Skeletal muscle tissue (tissue), 3 donors: ENCODE measurements at regions not wholly inside any gene's neighbourhood (a gene's known extent, or its start where the extent isn't known, plus 50 kb on each side); places are given as distances from the start of the nearest gene placed in this dataset.
"Not testable (repeated sequence)": the region's sequence is repeated elsewhere in the genome, so short reads cannot be mapped to it uniquely, and the experiment has no call there.

Source experiments
- H3K27ac ChIP-seq: one replicate; pipeline ENCODE4 v1.7.0; 2013; ENCODE audit warnings: mild to moderate bottlenecking, low read depth, low read length, inconsistent platforms
- H3K27me3 ChIP-seq, 3 donors: one replicate each; pipeline ENCODE4 v1.7.0; 2013; ENCODE audit warnings: low read length in 3 of 3; ENCODE audit not compliant: control insufficient read depth in 3 of 3, insufficient read depth in 3 of 3
- H3K36me3 ChIP-seq, 3 donors: one replicate each; pipeline ENCODE4 v1.7.0; 2013; ENCODE audit warnings: low read length in 3 of 3; ENCODE audit not compliant: control insufficient read depth in 3 of 3, insufficient read depth in 3 of 3
- H3K4me1 ChIP-seq, 3 donors: one replicate each; pipeline ENCODE4 v1.7.0; 2013; ENCODE audit warnings: low read length in 3 of 3, mild to moderate bottlenecking in 3 of 3; ENCODE audit not compliant: control insufficient read depth in 3 of 3, insufficient read depth in 3 of 3
- H3K4me3 ChIP-seq, 3 donors: one replicate each; pipeline ENCODE4 v1.7.0; 2013; ENCODE audit warnings: low read length in 3 of 3
- H3K9ac ChIP-seq, 3 donors: one replicate each; pipeline ENCODE4 v1.7.0; 2013; ENCODE audit warnings: low read length in 3 of 3, mild to moderate bottlenecking in 3 of 3, moderate library complexity in 2 of 3, low read depth in 1 of 3
- H3K9me3 ChIP-seq, 3 donors: one replicate each; pipeline ENCODE4 v1.7.0; 2013; ENCODE audit warnings: low read length in 3 of 3; ENCODE audit not compliant: control insufficient read depth in 3 of 3
- donor health status: Osteomylitis.

DNA sequence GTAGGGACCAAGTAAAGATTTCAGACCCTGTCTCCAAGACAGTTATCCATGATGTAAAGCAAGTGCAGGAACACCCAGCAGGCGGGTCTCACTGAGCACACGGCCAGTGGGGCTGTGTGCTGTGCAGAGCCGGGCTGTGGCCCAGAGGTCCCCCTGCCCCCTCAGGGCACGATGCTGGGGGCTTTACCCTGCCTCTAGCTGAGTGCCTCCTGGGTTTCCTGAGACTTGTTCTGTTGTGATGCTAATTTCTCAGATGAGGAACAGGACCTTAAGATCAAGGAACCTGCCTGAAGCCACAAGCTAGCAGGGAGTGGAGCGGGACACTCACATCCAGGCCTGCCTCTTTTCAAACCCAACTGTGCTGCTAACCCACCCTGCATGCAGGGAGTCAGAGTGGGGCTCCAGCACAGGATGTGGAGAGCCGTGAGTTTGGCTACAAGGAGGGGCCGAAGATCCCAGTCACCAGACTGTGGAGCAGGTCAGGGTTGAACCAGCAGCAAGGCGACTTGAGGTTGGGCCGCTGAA, 76.1 kb upstream of the LYZL2 start:
- peaks cover 0 to 3% (median 0%) of the 10 kb centered on the region in 3 donors for H3K27me3 ChIP-seq
- no peaks in the 10 kb centered on the region for H3K9me3 ChIP-seq
- no peaks in the 10 kb centered on the region for H3K36me3 ChIP-seq
- no peak overlapping the region for H3K27ac ChIP-seq
- no peak overlapping the region for H3K9ac ChIP-seq
- no peak overlapping the region for H3K4me3 ChIP-seq
- H3K4me1 ChIP-seq, result no peaks in the 10 kb centered on the region

DNA sequence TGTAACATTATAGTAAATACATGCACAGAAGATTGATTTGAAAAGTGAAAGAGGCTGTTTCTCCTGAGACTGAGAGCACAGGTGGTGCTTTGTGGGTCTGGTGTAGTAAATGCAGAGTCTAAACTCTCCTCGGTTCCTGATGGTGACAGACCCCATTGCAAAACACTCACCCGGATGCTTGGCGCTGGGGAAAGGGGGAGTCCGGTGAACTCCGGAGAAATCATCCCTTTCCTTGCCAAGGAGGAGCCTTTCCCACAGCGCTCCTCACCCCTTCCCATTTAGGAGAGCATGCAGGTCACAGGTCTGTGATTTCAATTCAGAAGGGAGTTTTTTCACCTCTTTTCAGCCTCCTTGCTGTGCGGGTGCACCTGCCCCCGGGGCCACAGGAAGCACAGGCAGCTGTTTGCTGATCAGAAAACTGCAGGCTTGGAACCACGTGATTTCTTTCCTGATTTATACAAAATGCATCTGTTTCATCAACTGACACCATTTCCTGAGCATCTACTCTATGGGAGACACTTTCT, 75.6 kb upstream of the LYZL2 start:
- Histone ChIP-seq H3K4me1 (no peaks in the 10 kb centered on the region), H3K9me3 (no peaks in the 10 kb centered on the region), H3K9ac (no peak overlapping the region), H3K27ac (no peak overlapping the region), H3K36me3 (no peaks in the 10 kb centered on the region), H3K4me3 (no peak overlapping the region), H3K27me3 (peaks cover 0 to 3% (median 0%) of the 10 kb centered on the region in 3 donors)

DNA sequence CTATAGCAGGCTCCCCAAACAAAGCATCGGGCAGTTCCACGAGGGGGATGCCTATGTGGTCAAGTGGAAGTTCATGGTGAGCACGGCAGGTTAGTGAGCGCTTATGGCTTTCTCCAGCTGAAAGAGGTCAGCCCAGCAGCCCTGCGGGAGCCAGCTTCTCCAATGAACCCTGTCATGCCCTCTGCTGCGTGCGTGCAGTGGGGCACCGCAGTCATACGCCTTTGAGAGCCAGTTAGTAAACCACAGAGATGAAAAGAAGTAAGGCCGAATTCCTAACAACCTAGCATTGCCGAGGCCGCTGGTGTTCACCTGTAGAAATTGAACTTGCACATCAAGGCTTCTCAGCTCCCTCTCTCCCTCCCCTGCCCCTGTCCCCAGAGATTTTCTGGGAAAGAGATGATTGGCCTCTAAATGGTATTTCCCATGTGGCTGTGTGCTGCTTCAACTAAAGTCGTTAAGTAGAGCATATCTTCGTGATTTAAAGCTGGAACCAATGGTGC, 75.1 kb upstream of the LYZL2 start:
- H3K9me3 ChIP-seq, H3K4me1 ChIP-seq, H3K36me3 ChIP-seq, H3K9ac ChIP-seq, H3K27me3 ChIP-seq, H3K4me3 ChIP-seq, H3K27ac ChIP-seq: not testable (repeated sequence)

DNA sequence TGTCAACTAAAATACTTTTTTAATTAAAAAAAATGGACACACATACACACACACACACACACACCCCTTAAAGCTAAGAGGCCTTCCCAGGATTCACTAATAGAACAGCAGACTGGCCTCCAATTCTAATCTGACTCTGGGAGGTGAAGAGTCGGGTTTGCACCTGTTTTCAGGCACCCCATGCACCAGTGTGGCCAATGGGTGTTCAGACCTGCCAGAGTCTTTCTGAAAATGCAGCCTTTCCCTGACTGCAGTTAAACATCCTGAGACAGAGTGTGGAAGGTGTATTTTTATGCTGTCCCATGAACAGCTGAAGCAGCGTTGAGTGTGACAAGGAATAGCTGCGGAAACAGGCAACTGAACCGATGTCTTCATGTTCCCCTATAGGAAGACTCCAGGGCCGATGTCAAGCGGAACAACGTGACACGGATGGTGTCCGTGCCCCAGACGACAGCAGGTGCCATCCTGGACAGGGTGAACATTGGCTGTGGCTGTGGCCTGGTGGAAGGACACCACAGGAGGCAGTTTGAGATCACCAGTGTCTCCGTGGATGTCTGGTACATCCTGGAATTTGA, 74.6 kb upstream of the LYZL2 start:
- Histone ChIP-seq H3K27me3 (peaks cover 0 to 3% (median 0%) of the 10 kb centered on the region in 3 donors), H3K9ac (no peak overlapping the region), H3K4me1 (no peaks in the 10 kb centered on the region), H3K36me3 (no peaks in the 10 kb centered on the region), H3K4me3 (no peak overlapping the region), H3K27ac (no peak overlapping the region), H3K9me3 (no peaks in the 10 kb centered on the region)

DNA sequence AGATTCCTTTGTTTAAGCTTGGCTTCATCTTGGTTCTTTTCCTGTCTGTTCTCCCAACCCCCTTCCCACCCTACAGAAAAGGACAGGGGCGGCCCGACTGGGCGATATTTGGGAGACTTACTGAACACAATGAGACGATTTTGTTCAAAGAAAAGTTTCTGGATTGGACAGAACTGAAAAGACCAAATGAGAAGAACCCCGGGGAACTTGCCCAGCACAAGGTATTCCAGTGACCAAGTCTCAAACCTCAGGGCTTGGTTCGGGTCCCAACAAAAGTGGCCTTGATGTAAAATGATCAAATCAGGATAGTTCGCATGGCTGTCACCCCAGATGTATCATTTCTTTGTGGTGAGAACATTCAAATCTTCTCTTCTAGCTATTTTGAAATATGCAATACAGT, 73.9 kb upstream of the LYZL2 start:
- not testable (repeated sequence) for H3K36me3 ChIP-seq, H3K9me3 ChIP-seq, H3K27ac ChIP-seq, H3K4me3 ChIP-seq, H3K27me3 ChIP-seq, H3K9ac ChIP-seq, H3K4me1 ChIP-seq

DNA sequence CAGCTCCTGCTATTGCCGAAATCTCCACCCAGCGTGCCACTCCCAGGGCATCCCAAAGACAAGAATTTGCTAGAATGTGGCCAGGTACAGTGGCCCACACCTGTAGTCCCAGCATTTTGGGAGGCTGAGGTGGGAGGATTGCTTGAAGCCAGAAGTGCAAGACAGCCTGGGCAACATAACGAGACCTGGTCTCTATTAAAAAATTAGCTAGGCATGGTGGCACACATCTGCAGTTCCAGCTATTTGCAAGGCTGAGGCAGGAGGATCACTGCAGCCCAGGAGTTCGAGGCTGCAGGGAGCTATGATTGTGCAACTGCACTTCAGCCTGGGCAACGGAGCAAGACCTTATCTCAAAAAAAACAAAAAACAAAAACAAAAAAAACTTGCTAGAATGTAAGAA, 73.3 kb upstream of the LYZL2 start:
- H3K27ac ChIP-seq, result no peak overlapping the region

DNA sequence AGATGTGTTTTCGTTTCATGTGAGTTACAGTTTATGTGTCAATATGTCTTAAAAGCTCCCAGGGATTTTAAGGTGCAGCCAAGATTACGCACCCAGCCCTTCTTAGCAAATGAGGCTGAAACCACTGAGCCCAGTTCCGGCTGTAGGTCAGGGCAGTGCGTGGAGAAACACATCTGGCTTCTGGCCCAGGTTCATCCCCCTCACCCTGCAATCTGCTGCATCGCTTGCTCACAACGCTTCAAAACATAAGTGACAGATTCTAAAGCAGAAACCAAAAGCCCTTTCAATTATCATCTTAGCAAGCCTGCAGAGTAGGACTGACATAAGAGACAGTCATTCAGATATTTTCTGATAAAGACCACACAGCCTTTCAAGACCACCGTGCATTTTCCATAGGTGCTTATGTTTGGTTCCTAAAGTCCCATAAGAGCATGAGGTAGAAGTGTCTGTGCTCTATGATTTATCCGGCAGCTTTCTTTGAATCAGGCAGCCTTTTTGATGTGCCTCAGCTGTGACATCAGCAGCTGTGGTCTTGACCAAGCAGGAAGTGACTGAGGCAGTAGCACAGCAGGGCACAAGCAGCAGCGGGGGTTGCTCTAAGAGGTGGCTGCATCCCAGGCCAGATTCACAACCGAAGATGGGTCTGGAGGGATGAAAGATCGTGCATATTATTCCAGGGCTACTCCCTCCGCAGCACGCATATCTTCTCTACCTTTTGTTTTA, 72.1 kb upstream of the LYZL2 start:
- Histone ChIP-seq H3K36me3 (no peaks in the 10 kb centered on the region), H3K27ac (no peak overlapping the region), H3K9me3 (no peaks in the 10 kb centered on the region), H3K27me3 (peaks cover 0 to 3% (median 0%) of the 10 kb centered on the region in 3 donors), H3K4me1 (no peaks in the 10 kb centered on the region), H3K9ac (no peak overlapping the region), H3K4me3 (no peak overlapping the region)

More for the DNA sequence above, 73.3 kb upstream of the LYZL2 start:
- Histone ChIP-seq H3K27me3 (peaks cover 0 to 3% (median 0%) of the 10 kb centered on the region in 3 donors), H3K4me1 (no peaks in the 10 kb centered on the region), H3K9me3 (no peaks in the 10 kb centered on the region), H3K36me3 (no peaks in the 10 kb centered on the region), H3K4me3 (no peak overlapping the region), H3K9ac (no peak overlapping the region)

DNA sequence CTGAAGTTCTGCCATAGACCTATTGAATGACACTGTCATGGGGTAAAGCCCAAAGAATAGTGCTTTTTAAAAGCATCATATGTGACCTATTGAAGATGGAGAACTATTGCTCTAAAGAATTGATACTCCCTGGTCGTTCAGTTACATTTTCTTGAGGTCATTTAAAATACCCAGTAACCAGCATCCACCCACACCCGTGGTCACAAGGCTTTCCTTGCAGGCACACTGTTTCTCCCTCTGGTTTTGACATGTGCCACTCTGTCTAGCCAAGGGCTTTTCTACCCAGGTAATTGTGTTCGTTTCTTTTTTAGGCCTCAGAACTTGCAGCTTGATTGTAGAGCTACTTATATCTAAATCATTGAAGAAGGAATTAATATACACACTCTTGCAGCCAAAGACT, 68.3 kb upstream of the LYZL2 start:
- no peaks in the 10 kb centered on the region for H3K36me3 ChIP-seq

DNA sequence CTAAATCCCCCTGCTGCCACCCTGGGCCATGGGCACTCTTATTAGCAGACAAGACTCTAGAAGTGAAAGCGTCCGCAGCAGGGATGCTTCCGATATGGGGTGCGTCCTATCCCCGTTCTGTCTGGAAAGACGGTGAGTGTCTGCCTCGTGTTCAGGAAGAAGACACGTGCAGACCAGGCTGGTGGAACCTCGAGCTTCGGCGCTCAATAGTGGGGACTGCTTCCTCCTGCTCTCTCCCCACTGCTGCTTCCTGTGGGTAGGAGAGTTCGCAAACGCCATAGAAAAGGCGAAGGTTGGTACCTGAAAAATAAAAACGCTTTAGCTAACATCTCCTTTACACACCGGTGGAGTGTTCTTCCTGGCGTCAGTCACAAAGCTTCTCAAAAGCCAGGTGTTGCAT, 67.7 kb upstream of the LYZL2 start:
- not testable (repeated sequence) for H3K4me3 ChIP-seq

More for the DNA sequence above, 68.3 kb upstream of the LYZL2 start:
- Histone ChIP-seq H3K4me3 (no peak overlapping the region), H3K9ac (no peak overlapping the region), H3K4me1 (no peaks in the 10 kb centered on the region), H3K27me3 (peaks cover 0 to 3% (median 0%) of the 10 kb centered on the region in 3 donors), H3K27ac (no peak overlapping the region), H3K9me3 (no peaks in the 10 kb centered on the region)

More for the DNA sequence above, 67.7 kb upstream of the LYZL2 start:
- not testable (repeated sequence) for H3K27me3 ChIP-seq, H3K9me3 ChIP-seq, H3K4me1 ChIP-seq, H3K36me3 ChIP-seq, H3K27ac ChIP-seq, H3K9ac ChIP-seq
